SH-SY5Y (cell line): ENCODE measurements at regions not wholly inside any gene's neighbourhood (a gene's known extent, or its start where the extent isn't known, plus 50 kb on each side); places are given as distances from the start of the nearest gene placed in this dataset.

Experiments
- GATA2 ChIP-seq: IDR thresholded peaks from 2 replicates; pipeline ENCODE4 v1.6.1; 2011; ENCODE audit warnings: mild to moderate bottlenecking, low read depth, low read length
- GATA3 ChIP-seq: IDR thresholded peaks from 2 replicates; pipeline ENCODE4 v1.6.1; 2011; ENCODE audit warnings: low read depth, mild to moderate bottlenecking, low read length, moderate library complexity

- TF ChIP-seq GATA3 (no peak), GATA2 (no peak)
Measured at GRCh38 chr4:128483816-128484215, 196.2 kb upstream of the PGRMC2 start.

GRCh38 chr4:128483041-128483440 lies 195.4 kb upstream of the PGRMC2 start:
- no peak for TF ChIP-seq GATA2
- TF ChIP-seq GATA3, result no peak

- TF ChIP-seq GATA3 (no peak), GATA2 (no peak)
Measured at GRCh38 chr4:128481752-128482480, 194.3 kb upstream of the PGRMC2 start.

GRCh38 chr4:128480945-128481344 lies 193.3 kb upstream of the PGRMC2 start:
- TF ChIP-seq GATA3, result no peak
- no peak for TF ChIP-seq GATA2

- TF ChIP-seq GATA2, result 0 out of 2 replicates have a peak, but pooled peaks have one; percentile 25
- no peak for TF ChIP-seq GATA3
Measured at GRCh38 chr4:128477540-128477939, 189.9 kb upstream of the PGRMC2 start.

GRCh38 chr4:128475597-128475996 lies 188.0 kb upstream of the PGRMC2 start:
- TF ChIP-seq GATA3 (no peak), GATA2 (no peak)

GRCh38 chr4:128471576-128471975 lies 184.0 kb upstream of the PGRMC2 start:
- no peak for TF ChIP-seq GATA2
- no peak for TF ChIP-seq GATA3

GRCh38 chr4:128470492-128471053 lies 183.0 kb upstream of the PGRMC2 start:
- TF ChIP-seq GATA2 (no peak), GATA3 (no peak)

- TF ChIP-seq GATA2, result no peak
- no peak for TF ChIP-seq GATA3
Measured at GRCh38 chr4:128468123-128468989, 180.7 kb upstream of the PGRMC2 start.

GRCh38 chr4:128465523-128465922 lies 177.9 kb upstream of the PGRMC2 start:
- TF ChIP-seq GATA3 (no peak), GATA2 (no peak)

GRCh38 chr4:128463006-128463405 lies 175.4 kb upstream of the PGRMC2 start:
- no peak for TF ChIP-seq GATA2
- TF ChIP-seq GATA3, result no peak

- TF ChIP-seq GATA3, result no peak
- TF ChIP-seq GATA2, result no peak
Measured at GRCh38 chr4:128462103-128462783, 174.6 kb upstream of the PGRMC2 start.

GRCh38 chr4:128461291-128462102 lies 173.9 kb upstream of the PGRMC2 start:
- no peak for TF ChIP-seq GATA3
- no peak; the same call in 1 of the 2 replicates for TF ChIP-seq GATA2

GRCh38 chr4:128459547-128459946 lies 171.9 kb upstream of the PGRMC2 start:
- TF ChIP-seq GATA2, result no peak
- TF ChIP-seq GATA3, result no peak
